ENCODE measurements at regions not wholly inside any gene's neighbourhood (a gene's known extent, or its start where the extent isn't known, plus 50 kb on each side); places are given as distances from the start of the nearest gene placed in this dataset.

DNA sequence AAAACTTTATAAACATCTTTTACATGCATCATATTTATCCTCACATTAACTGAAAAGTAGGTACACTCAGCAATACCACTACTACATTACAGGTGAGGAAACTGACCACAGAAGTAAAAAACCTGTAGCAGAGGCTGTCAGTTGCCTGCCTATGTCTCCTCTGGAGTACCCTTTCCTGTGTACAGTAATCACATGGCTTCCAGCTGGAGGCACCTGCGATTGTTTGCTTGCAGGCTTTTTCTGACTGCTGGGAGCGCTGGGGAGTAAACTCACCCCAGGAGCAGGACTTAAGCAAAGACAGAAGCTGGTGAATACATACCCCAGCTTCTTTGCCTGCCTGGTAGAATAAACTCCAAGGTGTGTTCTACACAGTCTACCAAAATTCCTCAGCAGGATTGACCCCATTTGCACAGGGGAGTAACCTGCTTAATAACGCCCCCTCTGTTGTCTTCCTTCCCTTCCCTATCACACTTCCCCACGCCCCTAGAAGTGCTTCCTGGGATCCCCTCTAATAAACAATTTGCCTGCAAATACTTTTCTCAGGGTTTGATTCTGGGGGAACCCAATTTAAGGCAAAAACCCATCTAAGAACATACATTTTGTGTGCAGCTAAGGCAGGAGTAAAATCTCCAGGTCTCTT lies 138.9 kb downstream of the PTH2R start:
- no peaks in the 10 kb centered on the region for H3K4me1 Mint-ChIP-seq (ENCODE audit: low read depth in 2 of 2)
- no peak overlapping the region for H3K4me3 Mint-ChIP-seq
- DNase-seq (ENCODE audit: low spot score) (no peak), ATAC-seq (no peak)
- H3K27ac Mint-ChIP-seq: no peak overlapping the region
- no peaks in the 10 kb centered on the region for H3K27me3 Mint-ChIP-seq
- H3K9me3 Mint-ChIP-seq: no peaks in the 10 kb centered on the region
- no peaks in the 10 kb centered on the region for H3K36me3 Mint-ChIP-seq

DNA sequence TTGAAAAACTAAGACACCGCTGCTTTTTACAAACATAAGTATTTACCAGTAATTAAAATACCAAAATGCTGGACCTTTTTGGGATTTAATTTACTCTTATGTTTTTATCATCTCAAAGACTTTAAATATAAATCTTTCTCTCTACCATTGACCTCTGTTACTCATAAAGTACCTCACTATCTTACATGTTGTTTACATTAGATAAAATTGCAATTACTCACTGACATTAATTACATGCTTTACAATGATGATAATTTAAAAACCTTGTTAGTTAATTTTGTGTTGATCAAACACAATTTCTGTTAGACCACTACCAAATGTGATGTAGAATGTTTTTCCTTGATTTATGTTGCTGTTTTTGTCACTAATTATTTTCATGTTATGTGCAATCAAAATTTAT lies 139.5 kb downstream of the PTH2R start:
- no peak overlapping the region for H3K27ac Mint-ChIP-seq
- H3K36me3 Mint-ChIP-seq: no peaks in the 10 kb centered on the region
- H3K4me1 Mint-ChIP-seq (ENCODE audit: low read depth in 2 of 2): no peaks in the 10 kb centered on the region
- H3K27me3 Mint-ChIP-seq: no peaks in the 10 kb centered on the region
- DNase-seq (ENCODE audit: low spot score): no peak
- H3K4me3 Mint-ChIP-seq: no peak overlapping the region
- no peak for ATAC-seq
- H3K9me3 Mint-ChIP-seq: no peaks in the 10 kb centered on the region

DNA sequence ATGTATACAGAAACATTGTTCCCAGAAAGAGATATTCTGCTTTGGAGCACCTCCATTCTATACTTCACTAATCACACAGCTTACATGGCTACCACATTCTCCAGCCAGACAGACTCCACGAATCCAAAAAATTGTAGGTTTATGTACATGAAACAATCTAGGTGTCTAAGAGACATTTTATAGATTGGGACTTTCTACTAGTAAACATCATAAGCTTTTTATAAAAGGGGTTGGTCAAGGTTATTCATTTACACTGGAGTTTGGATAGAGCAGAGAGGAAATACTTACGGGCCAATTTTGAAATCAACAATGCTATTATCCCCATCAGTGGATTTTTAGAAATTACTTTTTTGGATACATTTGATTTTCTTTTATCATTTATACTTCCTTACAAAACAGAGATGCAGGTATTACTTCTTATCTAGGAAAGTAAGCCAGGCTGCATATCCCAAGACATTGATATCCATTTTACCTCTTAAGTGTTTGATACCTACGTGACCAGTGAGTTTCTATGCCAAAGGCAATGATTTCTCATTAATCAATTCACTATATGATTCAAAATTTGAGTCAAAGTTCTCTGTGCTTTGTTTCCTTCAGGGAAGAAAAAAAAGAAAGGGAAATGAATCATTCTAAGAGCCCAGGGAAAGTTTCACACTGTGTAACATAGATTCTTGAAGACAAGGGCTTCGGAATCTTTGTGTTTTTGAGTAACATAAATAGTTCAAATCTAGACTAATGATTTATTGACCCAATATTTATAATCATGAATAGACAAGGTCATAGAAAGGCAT lies 140.5 kb downstream of the PTH2R start:
- Mint-ChIP-seq H3K27me3 (no peaks in the 10 kb centered on the region), H3K36me3 (no peaks in the 10 kb centered on the region), H3K27ac (no peak overlapping the region), H3K4me3 (no peak overlapping the region), H3K9me3 (no peaks in the 10 kb centered on the region), H3K4me1 (ENCODE audit: low read depth in 2 of 2) (no peaks in the 10 kb centered on the region)
- no peak for DNase-seq (ENCODE audit: low spot score)
- ATAC-seq: no peak

DNA sequence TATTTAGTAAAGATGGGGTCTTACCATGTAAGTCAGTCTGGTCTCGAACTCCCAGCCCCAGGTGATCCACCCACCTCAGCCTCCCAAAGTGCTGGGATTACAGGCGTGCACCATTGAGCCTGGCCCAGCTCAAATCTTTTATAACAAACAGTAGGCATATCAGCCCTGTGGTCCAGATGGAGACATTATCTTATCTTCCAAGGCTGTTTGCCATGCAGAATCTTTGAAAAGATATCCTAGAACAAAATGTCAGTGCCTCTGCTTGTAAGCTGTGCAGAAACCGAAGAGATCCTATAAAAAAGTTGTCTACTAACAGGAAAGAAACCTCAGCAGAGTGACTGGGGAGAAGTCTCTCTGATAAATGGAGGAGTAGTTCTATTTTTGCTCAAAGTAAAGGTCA lies 142.1 kb downstream of the PTH2R start:
- no peak for ATAC-seq
- H3K4me1 Mint-ChIP-seq (ENCODE audit: low read depth in 2 of 2): no peaks in the 10 kb centered on the region

DNA sequence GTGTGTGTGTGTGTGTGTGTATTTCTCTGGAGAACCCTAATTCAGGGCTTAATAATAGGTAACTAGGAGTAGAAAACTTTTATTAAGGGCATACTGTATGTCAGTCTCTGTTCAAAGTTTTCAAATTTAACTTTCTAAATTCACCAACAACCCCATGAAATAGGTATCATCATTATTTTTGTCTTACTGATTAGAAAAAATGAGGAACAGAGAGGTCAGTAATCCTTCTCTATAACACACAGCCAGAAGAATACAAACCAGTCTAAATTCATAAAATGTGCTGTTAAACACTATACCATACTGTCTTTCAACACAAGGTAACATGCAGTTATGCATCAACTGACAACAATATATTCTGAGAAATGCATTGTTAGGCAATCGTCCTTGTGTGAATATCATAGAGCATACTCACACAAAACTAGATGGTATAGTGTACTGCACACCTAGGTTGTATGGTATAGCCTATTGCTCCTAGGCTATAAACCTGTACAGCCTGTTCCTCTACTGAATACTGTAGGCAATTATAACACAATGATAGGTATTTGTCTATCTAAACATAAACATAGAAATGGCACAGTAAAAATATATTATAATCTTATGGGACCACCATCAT lies 143.1 kb downstream of the PTH2R start:
- no peaks in the 10 kb centered on the region for H3K9me3 Mint-ChIP-seq
- ATAC-seq: no peak
- H3K4me3 Mint-ChIP-seq: no peak overlapping the region
- no peak overlapping the region for H3K27ac Mint-ChIP-seq
- no peaks in the 10 kb centered on the region for H3K4me1 Mint-ChIP-seq (ENCODE audit: low read depth in 2 of 2)
- DNase-seq (ENCODE audit: low spot score): no peak
- no peaks in the 10 kb centered on the region for H3K36me3 Mint-ChIP-seq
- H3K27me3 Mint-ChIP-seq: no peaks in the 10 kb centered on the region

More for the DNA sequence above, 142.1 kb downstream of the PTH2R start:
- no peak for DNase-seq (ENCODE audit: low spot score)
- H3K4me3 Mint-ChIP-seq: no peak overlapping the region
- no peak overlapping the region for H3K27ac Mint-ChIP-seq
- H3K27me3 Mint-ChIP-seq: no peaks in the 10 kb centered on the region
- no peaks in the 10 kb centered on the region for H3K36me3 Mint-ChIP-seq
- no peaks in the 10 kb centered on the region for H3K9me3 Mint-ChIP-seq

DNA sequence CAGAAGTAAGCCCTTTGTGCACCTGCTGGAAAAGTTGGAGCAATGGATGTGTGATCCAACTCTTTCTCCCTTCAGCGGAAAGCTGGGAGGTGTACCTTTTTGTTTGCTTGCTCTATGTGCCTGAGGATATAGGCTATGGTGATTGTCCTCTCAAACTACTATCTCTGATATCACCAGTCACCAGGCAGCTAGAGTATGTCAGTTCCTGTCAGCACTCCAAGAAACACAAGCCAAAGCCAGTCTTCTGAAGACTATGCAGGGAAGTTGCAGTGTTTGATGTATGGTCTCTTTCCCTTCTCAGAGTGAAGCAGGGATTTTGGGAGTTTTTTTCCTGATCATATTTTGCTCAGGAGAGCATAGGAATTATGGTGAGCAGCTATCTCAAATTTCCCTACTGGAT lies 146.4 kb downstream of the PTH2R start:
- Mint-ChIP-seq H3K4me1 (ENCODE audit: low read depth in 2 of 2) (no peaks in the 10 kb centered on the region), H3K36me3 (no peaks in the 10 kb centered on the region), H3K4me3 (no peak overlapping the region), H3K27ac (no peak overlapping the region), H3K27me3 (no peaks in the 10 kb centered on the region), H3K9me3 (no peaks in the 10 kb centered on the region)
- no peak for ATAC-seq
- DNase-seq (ENCODE audit: low spot score): no peak

DNA sequence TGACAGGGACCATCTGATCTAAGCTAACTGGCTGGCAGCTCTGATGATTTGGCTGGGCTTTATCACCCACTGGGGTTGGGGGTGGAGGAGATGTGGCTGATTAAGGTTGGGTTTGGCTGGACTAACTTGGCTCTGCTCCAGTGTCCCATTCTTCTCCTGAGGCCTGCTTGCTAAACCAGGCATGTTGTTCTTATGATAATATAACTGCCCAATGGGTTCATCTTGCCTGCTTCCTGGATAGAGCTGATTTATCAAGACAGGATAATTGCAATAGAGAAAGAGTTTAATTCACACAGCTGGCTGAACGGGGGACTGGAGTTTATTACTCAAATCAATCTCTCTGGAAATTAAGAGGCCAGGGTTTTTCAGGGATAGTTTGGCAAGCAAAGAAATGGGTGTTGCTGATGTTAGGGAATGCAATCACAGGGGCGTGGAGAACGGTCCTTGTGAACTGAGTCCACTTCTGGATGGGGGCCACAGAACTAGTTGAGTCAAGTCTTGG lies 150.4 kb downstream of the PTH2R start:
- no peaks in the 10 kb centered on the region for H3K36me3 Mint-ChIP-seq
- no peak overlapping the region for H3K4me3 Mint-ChIP-seq
- ATAC-seq: no peak
- H3K9me3 Mint-ChIP-seq: no peaks in the 10 kb centered on the region
- no peak for DNase-seq (ENCODE audit: low spot score)
- H3K27ac Mint-ChIP-seq: no peak overlapping the region
- no peaks in the 10 kb centered on the region for H3K4me1 Mint-ChIP-seq (ENCODE audit: low read depth in 2 of 2)
- no peaks in the 10 kb centered on the region for H3K27me3 Mint-ChIP-seq

DNA sequence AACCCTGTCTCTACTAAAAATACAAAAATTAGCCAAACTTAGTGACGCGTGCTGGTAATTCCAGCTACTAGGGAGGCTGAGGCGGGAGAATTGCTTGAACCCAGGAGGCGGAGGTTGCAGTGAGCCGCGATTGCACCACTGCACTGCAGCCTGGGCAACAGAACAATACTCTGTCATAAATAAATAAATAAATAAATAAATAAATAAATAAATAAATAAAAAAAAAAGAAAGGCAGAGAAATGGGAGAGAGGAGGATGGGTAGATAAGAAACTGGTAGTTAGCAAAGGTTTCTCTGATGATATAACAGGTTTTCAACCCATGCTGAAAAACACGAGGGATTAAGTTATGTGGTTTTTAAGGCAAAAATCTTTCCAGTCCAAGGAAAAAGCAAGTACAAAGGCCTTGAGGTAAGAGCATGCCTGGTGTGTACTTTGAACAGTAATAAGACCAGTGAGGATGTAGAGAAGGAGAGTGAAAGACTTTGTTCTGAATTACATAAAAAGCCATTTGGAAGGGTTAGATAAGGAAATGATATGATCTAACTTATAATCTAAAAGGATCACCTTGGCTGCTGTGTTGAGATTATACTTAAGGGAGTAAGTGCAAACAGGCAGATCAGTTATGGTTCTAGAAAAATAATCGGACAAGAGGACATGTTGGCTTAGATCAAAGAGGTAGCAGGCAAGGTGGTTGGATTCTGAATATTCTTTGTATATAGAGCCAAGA lies 159.3 kb downstream of the PTH2R start:
- H3K27me3 Mint-ChIP-seq: no peaks in the 10 kb centered on the region
- no peak for DNase-seq (ENCODE audit: low spot score)
- peaks cover 4% of the 10 kb centered on the region for H3K36me3 Mint-ChIP-seq
- no peaks in the 10 kb centered on the region for H3K4me1 Mint-ChIP-seq (ENCODE audit: low read depth in 2 of 2)
- no peak overlapping the region for H3K27ac Mint-ChIP-seq
- H3K4me3 Mint-ChIP-seq: no peak overlapping the region
- ATAC-seq: no peak
- peaks cover 6% of the 10 kb centered on the region for H3K9me3 Mint-ChIP-seq

DNA sequence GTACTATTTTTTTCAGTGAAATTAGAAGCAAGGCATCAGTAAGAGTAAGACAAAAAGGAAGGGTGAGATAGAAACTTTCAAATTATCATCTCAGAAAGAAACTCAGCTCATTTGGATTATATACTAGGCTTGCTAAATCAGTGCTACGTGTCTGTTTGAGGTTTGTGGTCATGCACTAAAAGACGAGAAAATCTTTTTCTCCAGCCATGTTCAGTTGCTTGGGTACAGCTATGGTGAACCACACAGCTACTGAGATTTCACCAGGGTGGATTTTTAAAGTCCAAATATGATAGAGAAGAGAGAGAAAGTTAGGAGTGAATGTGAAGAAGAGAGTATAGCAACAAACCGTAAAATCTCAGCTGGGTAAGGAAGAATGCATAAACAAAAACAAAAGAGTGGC lies 161.6 kb downstream of the PTH2R start:
- no peaks in the 10 kb centered on the region for H3K4me1 Mint-ChIP-seq (ENCODE audit: low read depth in 2 of 2)
- ATAC-seq: no peak
- H3K27me3 Mint-ChIP-seq: no peaks in the 10 kb centered on the region

DNA sequence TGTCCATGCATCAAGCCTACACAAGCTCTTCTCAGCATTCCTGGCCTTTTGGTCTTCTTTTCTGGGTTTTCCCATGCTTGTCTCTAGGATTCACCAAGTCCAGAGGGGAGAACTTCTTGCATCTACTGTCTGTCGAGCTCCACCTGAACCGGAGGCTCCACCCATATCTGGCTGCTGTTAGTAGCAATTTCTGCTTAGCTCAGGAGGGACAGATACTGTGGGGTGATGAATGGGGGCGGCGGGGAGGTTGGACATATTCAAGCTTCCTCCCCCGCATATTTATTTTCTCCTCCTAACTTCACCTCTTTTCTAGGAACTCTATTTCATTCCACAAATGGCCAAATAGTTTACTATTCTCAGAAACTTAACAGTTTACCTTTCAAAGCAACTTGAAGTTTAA lies 163.5 kb downstream of the PTH2R start:
- Mint-ChIP-seq H3K4me3 (no peak overlapping the region), H3K27me3 (no peaks in the 10 kb centered on the region), H3K9me3 (peaks cover 3% of the 10 kb centered on the region), H3K27ac (no peak overlapping the region), H3K36me3 (no peaks in the 10 kb centered on the region), H3K4me1 (ENCODE audit: low read depth in 2 of 2) (no peaks in the 10 kb centered on the region)
- DNase-seq (ENCODE audit: low spot score) (no peak), ATAC-seq (no peak)

More for the DNA sequence above, 161.6 kb downstream of the PTH2R start:
- H3K4me3 Mint-ChIP-seq: no peak overlapping the region
- peaks cover 6% of the 10 kb centered on the region for H3K9me3 Mint-ChIP-seq
- H3K27ac Mint-ChIP-seq: no peak overlapping the region
- DNase-seq (ENCODE audit: low spot score): no peak
- H3K36me3 Mint-ChIP-seq: peaks cover 4% of the 10 kb centered on the region

DNA sequence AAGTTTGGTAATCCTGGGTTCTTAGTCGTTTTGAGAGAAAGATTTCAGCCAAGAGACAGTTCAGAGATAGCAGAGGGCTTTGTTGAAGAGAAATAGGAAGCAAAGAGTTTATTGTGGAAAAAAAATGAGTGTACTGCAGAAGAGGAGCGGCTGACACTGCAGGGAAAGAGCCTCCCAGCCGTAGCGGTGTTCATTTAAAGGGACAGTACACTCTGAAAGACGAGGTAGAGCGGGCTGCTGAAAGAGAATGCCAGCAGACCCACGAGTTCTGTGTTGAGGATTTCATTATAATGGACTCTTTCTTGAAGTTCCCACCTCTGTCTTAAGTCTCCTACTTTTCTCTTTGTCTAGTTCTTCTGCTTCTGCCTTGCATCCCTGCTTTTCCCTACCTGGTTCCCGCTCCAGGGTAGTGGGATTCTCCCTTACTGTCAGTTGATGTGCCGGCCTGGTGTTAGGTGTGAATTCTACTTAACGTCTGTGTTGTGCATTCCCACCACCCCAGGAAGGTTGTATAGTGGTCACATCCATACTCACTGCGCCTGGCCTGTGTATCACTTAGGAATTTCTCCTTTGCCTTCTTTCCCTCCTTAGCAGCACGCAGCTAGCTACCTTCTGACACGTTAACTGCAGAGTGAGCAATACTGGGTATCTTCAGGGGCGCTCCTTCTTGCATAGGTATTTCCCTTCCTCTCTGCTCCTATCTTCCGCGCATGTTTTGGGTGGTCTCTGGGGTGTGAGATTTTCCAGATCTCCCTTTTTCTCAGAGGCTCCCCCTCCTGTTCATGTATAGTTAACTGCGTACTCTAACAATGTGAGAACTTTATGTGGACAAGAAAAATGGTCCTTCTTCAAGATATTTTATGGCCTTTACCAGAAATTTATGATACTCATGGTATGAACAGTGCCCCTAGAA lies 164.5 kb downstream of the PTH2R start:
- no peak for DNase-seq (ENCODE audit: low spot score)
- Mint-ChIP-seq H3K36me3 (no peaks in the 10 kb centered on the region), H3K27me3 (no peaks in the 10 kb centered on the region), H3K4me3 (no peak overlapping the region), H3K4me1 (ENCODE audit: low read depth in 2 of 2) (no peaks in the 10 kb centered on the region), H3K27ac (no peak overlapping the region), H3K9me3 (peaks cover 3% of the 10 kb centered on the region)
- no peak for ATAC-seq

DNA sequence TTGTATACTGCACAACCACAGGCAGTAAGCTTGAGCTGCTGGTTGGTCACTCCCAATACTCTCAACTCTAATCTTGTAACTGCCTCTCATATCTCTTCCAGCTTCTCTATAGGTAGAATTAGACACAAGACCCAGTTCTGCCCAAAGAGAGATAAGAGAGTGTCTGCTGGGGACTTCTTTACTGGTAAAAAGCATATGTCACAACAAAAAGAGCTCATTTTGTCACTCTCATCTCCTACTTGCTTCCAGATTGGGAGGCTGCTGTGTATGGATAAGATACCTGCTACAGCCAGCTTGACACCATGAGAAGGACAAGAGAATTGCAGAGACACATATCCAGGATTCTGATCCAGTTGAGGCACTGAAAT lies 165.2 kb downstream of the PTH2R start:
- Mint-ChIP-seq H3K4me1 (ENCODE audit: low read depth in 2 of 2) (no peaks in the 10 kb centered on the region), H3K27me3 (no peaks in the 10 kb centered on the region), H3K4me3 (no peak overlapping the region)

DNA sequence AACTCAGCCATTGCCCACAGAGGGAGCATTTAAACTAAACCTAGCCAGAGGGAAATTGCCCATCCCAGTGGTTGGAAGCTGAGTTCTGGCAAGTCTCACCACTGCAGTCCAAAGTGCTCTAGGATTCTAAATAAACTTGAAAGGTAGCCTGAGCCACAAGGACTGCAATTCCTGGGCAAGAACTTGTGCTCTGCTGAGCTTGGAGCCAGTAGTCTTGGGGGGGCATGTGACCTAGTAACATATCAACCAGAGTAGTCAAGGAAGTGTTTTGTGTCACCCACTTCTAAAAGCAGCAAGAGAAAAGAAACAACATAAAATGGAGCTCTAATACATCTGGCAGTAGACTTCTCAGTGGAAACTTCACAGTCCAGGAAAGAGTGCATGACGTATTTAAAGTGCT lies 167.0 kb downstream of the PTH2R start:
- Mint-ChIP-seq H3K9me3 (peaks cover 3% of the 10 kb centered on the region), H3K4me3 (no peak overlapping the region), H3K27ac (no peak overlapping the region), H3K27me3 (no peaks in the 10 kb centered on the region), H3K4me1 (ENCODE audit: low read depth in 2 of 2) (no peaks in the 10 kb centered on the region), H3K36me3 (no peaks in the 10 kb centered on the region)
- DNase-seq (ENCODE audit: low spot score) (no peak), ATAC-seq (no peak)

More for the DNA sequence above, 165.2 kb downstream of the PTH2R start:
- ATAC-seq: no peak
- H3K36me3 Mint-ChIP-seq: no peaks in the 10 kb centered on the region
- H3K9me3 Mint-ChIP-seq: peaks cover 3% of the 10 kb centered on the region
- no peak for DNase-seq (ENCODE audit: low spot score)
- no peak overlapping the region for H3K27ac Mint-ChIP-seq
